ENCODE measurements at regions not wholly inside any gene's neighbourhood (a gene's known extent, or its start where the extent isn't known, plus 50 kb on each side); places are given as distances from the start of the nearest gene placed in this dataset.

DNA sequence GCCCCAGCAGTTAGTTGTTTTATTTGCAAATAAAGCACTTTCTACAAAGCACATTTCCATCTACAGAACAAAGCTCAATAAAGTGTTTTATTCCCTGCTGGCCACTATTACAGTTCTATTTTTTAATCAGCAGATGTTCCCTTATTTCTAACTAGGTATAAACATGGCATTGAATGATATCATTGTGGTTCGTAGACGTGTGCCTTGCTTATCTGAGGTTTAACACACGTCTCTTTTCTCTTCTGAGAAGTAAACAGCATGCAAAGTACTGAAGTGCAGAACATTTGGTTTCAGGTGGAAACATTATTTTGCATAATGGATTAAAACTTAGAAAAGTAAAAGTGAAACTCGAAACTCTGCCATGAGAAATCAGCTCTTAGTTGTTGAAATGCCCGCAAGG, 1989.3 kb upstream of the WWC1 start:
- CTCF ChIA-PET, result no interaction called here
- DNase-seq (ENCODE audit: extremely low spot score), result no peak
- POLR2A ChIA-PET, result no interaction called here
- TF ChIP-seq, protein P1, sequence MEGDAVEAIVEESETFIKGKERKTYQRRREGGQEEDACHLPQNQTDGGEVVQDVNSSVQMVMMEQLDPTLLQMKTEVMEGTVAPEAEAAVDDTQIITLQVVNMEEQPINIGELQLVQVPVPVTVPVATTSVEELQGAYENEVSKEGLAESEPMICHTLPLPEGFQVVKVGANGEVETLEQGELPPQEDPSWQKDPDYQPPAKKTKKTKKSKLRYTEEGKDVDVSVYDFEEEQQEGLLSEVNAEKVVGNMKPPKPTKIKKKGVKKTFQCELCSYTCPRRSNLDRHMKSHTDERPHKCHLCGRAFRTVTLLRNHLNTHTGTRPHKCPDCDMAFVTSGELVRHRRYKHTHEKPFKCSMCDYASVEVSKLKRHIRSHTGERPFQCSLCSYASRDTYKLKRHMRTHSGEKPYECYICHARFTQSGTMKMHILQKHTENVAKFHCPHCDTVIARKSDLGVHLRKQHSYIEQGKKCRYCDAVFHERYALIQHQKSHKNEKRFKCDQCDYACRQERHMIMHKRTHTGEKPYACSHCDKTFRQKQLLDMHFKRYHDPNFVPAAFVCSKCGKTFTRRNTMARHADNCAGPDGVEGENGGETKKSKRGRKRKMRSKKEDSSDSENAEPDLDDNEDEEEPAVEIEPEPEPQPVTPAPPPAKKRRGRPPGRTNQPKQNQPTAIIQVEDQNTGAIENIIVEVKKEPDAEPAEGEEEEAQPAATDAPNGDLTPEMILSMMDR (IDR thresholded peaks at IDR 0.05; ENCODE audit: control extremely low read depth, extremely low read depth, low read depth, missing control alignments), result no peak

DNA sequence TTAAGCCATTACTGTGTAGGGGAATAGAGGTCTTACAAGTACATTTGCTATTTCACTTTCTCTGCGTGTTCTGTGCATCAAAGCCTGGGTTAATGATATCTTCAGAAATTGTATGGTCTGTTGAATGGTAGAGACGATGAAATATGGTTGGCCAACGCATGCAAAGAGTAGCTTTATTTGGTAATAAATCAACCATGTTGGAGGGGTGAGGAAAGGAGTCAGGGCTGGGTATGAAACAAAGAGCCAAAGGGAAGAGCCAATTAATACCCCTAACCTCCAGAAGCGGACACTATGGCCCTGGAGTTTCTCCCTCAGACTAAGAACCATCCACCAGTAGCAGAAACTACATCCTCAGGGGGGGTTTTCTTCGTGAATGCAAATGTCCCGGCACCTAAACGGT, 1974.0 kb upstream of the WWC1 start:
- no peak for DNase-seq (ENCODE audit: extremely low spot score)
- CTCF ChIA-PET, result interaction anchor here (1.2 to 2.5 kb wide), 2 partner anchors 11 kb away, joined by 3 to 10 read pairs; no protein-coding TSS in a partner anchor
- POLR2A ChIA-PET, result no interaction called here
- TF ChIP-seq, protein P1 (IDR thresholded peaks at IDR 0.05; ENCODE audit: control extremely low read depth, extremely low read depth, low read depth, missing control alignments), result no peak

DNA sequence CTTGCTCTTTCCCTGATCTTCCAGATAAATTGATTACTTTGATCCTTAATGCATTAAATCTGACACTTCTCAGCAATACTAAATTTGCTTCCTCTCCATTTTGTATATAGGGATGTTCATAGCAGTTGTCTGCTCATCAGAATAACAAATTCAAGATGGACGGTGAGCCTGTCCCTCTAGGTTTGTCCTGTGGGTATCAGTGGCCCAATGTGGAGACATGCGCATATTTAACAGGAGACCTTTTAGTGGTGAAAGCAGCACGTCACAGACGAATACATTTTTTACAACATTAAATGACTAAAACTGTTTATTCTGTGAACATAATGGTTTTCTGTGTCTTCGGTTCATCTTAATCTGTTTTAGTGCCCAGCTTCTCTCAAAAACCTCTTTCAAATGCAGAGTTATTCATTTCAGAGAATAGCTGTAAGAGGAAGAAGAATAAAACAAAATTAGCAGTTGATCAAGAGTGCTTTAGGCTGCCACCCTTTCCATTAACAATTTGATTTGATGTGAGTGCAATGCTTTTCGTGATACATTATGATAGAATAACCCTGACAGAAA, 1970.4 kb upstream of the WWC1 start:
- ChIA-PET POLR2A (no interaction called here), CTCF (no interaction called here)
- TF ChIP-seq, protein P1 (IDR thresholded peaks at IDR 0.05; ENCODE audit: control extremely low read depth, extremely low read depth, low read depth, missing control alignments), result no peak
- DNase-seq (ENCODE audit: extremely low spot score), result no peak

DNA sequence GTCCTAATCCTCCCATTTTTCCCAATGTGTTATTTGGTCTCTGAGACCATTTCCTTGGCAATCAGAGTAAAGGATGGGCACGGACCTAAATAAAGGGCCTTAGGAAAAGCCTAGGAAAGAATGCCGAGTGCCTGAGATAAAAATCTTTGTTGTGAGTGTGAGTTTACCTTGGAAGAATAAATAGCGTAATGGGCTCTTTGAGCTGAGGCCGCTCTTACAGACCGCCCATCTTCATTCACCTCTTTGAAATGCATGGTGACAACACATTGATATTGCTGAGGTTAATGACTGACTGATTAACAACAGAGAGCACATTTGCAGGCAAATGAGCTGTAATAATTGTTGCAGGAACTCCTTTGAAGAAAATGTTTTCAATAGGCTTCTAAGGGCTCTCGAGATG, 1967.1 kb upstream of the WWC1 start:
- TF ChIP-seq, protein P1 (IDR thresholded peaks at IDR 0.05; ENCODE audit: control extremely low read depth, extremely low read depth, low read depth, missing control alignments), result no peak
- DNase-seq (ENCODE audit: extremely low spot score), result no peak
- ChIA-PET CTCF (no interaction called here), POLR2A (no interaction called here)

DNA sequence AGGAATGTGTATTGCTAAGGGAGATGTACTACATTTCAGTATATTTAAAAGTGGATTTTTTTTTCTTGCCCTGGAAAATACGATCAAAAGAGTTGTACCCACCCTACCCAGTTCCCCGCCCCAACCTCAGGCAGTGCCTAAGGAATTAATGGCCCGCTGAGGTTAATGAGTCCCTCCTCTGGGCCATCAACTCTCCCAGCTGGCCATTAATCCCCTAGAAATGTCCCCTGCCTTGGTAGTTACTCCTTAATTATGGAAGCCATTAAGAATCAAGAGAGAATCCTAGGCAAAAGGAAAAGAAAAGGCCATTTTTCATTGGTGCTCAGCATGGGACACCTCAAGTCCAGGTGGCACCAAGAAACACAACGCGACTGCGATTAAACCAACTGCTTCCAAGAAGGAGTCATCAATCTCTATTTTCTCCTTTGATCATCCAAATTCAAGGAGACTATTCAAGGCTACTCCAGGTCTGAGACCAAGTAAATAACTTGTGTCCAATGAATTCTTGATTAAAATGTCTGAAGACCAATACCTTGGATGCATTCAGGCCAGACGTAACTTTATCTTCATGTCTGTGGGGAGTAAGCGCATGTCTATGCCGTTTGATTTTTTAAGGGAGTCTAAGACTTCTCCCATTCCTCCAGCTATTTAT, 1962.2 kb upstream of the WWC1 start:
- no peak for DNase-seq (ENCODE audit: extremely low spot score)
- ChIA-PET CTCF (interaction anchor here (0.7 kb wide), 1 partner anchor 11 kb away, joined by 3 read pairs; no protein-coding TSS in a partner anchor), POLR2A (no interaction called here)
- TF ChIP-seq, protein P1 (IDR thresholded peaks at IDR 0.05; ENCODE audit: control extremely low read depth, extremely low read depth, low read depth, missing control alignments), result no peak

DNA sequence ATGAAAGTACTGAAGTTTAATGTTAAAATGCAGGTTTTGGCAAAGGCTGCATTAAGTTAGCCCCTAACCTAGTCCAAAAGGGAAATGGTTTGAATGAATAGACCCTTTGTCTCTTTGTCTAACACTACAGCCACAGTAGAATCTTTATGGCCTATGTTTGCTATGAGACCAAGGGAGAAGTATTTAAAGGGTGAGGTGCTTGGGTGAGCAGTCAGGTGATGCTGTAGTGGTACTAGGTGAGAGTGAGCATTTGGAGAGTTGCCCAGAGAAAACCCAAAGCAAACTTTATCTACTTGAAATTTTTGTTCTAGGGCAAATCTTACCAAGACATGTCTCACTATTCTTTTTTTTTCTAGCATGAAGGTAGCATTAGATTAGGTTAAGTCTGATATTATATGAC, 1961.4 kb upstream of the WWC1 start:
- DNase-seq (ENCODE audit: extremely low spot score), result no peak
- TF ChIP-seq, protein P1 (IDR thresholded peaks at IDR 0.05; ENCODE audit: control extremely low read depth, extremely low read depth, low read depth, missing control alignments), result no peak
- POLR2A ChIA-PET, result no interaction called here
- CTCF ChIA-PET, result interaction anchor here (1.1 kb wide), 1 partner anchor 19 kb away, joined by 3 read pairs; no protein-coding TSS in a partner anchor

All from GM10248 (cell line).